Endothelial cell (in vitro differentiated cells): ENCODE measurements at regions not wholly inside any gene's neighbourhood (a gene's known extent, or its start where the extent isn't known, plus 50 kb on each side); places are given as distances from the start of the nearest gene placed in this dataset.
A peak's percentile ranks its signal among the peaks of the same experiment; 100 is the strongest.

Source experiments
- DNase-seq: peaks from one replicate; pipeline ENCODE4 v3.0.0; 2021; ENCODE audit warnings: low spot score
- H3K27ac Mint-ChIP-seq: one replicate; pipeline ENCODE4 v1.8.0; 2021; ENCODE audit warnings: mixed read lengths, inconsistent platforms; ENCODE audit not compliant: unreplicated experiment
- H3K27me3 Mint-ChIP-seq: one replicate; pipeline ENCODE4 v1.8.0; 2021; ENCODE audit warnings: mild to moderate bottlenecking, moderate library complexity, mixed read lengths, inconsistent platforms; ENCODE audit not compliant: unreplicated experiment
- H3K36me3 Mint-ChIP-seq: one replicate; pipeline ENCODE4 v1.8.0; 2021; ENCODE audit warnings: mild to moderate bottlenecking, low read depth, mixed read lengths, inconsistent platforms; ENCODE audit not compliant: unreplicated experiment
- H3K4me1 Mint-ChIP-seq: one replicate; pipeline ENCODE4 v1.8.0; 2021; ENCODE audit warnings: mild to moderate bottlenecking, mixed read lengths, inconsistent platforms; ENCODE audit not compliant: unreplicated experiment
- H3K4me3 Mint-ChIP-seq: one replicate; pipeline ENCODE4 v1.8.0; 2021; ENCODE audit warnings: mild to moderate bottlenecking, mixed read lengths, inconsistent platforms; ENCODE audit not compliant: unreplicated experiment
- H3K9me3 Mint-ChIP-seq: one replicate; pipeline ENCODE4 v1.8.0; 2021; ENCODE audit warnings: mixed read lengths, inconsistent platforms; ENCODE audit not compliant: unreplicated experiment
- TF ChIP-seq, protein P1 (sequence below): fragments of 200-600 bp; sonication (generic); IDR thresholded peaks from one replicate; pipeline ENCODE4 v1.5.0; 2021; ENCODE audit warnings: antibody characterized with exemption; ENCODE audit not compliant: unreplicated experiment

DNA sequence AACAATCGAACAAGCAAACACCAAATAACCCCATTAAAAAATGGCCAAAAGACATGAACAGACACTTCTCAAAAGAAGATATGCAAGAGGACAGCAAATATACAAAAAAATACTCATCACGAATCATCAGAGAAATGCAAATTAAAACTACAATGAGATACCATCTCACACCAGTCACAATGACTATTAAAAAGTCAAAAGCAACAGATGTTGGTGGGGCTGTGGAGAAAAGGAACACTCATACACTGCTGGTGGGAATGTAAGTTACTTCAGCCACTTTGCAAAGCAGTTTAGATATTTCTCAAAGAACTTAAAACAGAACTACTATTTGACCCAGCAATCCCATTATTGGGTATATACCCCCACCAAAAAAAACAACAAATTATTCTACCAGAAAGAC is 51.3 kb upstream of the FLI1 start:
- Mint-ChIP-seq H3K9me3 (no peaks in the 10 kb centered on the region), H3K36me3 (peaks cover 4% of the 10 kb centered on the region), H3K4me3 (no peak overlapping the region), H3K4me1 (peaks cover 39% of the 10 kb centered on the region), H3K27me3 (no peaks in the 10 kb centered on the region), H3K27ac (no peak overlapping the region)
- DNase-seq: no peak
- TF ChIP-seq, protein P1, sequence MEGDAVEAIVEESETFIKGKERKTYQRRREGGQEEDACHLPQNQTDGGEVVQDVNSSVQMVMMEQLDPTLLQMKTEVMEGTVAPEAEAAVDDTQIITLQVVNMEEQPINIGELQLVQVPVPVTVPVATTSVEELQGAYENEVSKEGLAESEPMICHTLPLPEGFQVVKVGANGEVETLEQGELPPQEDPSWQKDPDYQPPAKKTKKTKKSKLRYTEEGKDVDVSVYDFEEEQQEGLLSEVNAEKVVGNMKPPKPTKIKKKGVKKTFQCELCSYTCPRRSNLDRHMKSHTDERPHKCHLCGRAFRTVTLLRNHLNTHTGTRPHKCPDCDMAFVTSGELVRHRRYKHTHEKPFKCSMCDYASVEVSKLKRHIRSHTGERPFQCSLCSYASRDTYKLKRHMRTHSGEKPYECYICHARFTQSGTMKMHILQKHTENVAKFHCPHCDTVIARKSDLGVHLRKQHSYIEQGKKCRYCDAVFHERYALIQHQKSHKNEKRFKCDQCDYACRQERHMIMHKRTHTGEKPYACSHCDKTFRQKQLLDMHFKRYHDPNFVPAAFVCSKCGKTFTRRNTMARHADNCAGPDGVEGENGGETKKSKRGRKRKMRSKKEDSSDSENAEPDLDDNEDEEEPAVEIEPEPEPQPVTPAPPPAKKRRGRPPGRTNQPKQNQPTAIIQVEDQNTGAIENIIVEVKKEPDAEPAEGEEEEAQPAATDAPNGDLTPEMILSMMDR: no peak

DNA sequence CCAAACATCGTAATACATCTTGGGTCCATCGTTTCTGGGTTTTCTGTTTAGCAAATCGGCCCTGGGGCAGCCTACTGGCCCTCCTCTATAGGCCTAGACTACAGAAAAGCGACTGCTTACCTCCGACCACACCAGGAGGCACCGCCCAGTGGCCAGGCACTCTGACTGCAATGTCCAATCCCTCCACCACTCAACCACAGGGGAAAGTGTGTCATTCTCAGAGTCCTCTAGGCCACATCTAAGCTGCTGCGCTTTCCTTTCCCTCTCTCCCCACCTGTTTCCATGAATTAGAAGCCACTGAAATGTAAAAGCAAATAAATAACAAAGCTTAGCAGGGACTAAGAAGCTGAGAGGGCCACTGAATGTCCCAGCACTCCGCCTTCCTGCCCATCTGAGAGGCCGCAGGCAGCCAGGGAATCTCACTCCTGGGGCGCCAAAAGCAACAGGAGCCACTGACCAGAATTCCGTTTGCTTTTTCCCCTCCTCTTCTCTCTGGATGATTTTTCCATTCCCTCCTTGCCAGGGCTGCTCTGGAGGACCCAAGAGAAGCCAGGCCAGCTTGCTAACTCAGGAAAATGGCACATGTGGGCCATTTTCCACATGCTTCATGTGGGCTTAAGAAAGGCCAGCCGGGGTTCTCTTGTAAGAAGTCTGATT is 50.1 kb upstream of the FLI1 start:
- Mint-ChIP-seq H3K4me3 (no peak overlapping the region), H3K9me3 (no peaks in the 10 kb centered on the region), H3K27me3 (no peaks in the 10 kb centered on the region), H3K27ac (peak overlapping the region; percentile 96), H3K4me1 (peaks cover 39% of the 10 kb centered on the region), H3K36me3 (peaks cover 4% of the 10 kb centered on the region)
- TF ChIP-seq, protein P1: no peak
- DNase-seq: no peak
